ENCODE measurements at regions not wholly inside any gene's neighbourhood (a gene's known extent, or its start where the extent isn't known, plus 50 kb on each side); places are given as distances from the start of the nearest gene placed in this dataset.

DNA sequence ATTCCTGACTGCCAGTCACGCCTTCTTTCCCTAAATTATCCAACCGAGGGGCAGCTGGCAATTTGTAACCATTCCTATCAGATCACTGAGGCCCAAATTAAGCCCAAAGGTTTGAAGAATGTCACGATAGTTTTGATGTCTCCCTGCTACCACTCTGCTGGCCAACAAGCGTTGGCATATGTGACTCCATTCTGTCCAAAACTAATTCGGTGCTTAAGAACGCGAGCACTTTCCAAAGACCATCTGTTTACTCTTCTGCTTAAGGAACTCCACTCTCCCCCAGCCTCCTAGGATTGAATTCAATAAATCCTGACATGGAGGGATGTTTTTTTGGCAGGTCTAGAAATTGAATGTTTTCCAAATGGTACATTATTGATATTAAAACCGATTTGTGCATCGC, 131.5 kb upstream of the CTBP2 start:
- TF ChIP-seq POLR2A (IDR thresholded peaks at IDR 0.05; ENCODE audit: low read length) (no peak), GATA1 (IDR thresholded peaks at IDR 0.05; ENCODE audit: low read depth, low read length) (no peak)

Data from erythroblast (primary cell).